Transverse colon (tissue), 4 donors: ENCODE measurements at regions not wholly inside any gene's neighbourhood (a gene's known extent, or its start where the extent isn't known, plus 50 kb on each side); places are given as distances from the start of the nearest gene placed in this dataset.

Experiments used
- CTCF ChIP-seq, 5 experiments: fragments of 200-600 bp in 3 of 5; fragments of 450-650 bp in 2 of 5; sonication (generic) in 3 of 5; IDR thresholded peaks; 1 replicate in 2 of 5; 2 replicates in 3 of 5; pipeline ENCODE4 v1.5.1; 2016 to 2017; ENCODE audit warnings: antibody characterized with exemption in 5 of 5, inconsistent platforms in 3 of 5, mild to moderate bottlenecking in 2 of 5, moderate library complexity in 1 of 5
- POLR2AphosphoS5 ChIP-seq, 3 donors: sonication (generic); formaldehyde crosslinking; IDR thresholded peaks; one replicate each; pipeline ENCODE4 v1.6.1; 2016; ENCODE audit warnings: antibody characterized with exemption in 3 of 3

DNA sequence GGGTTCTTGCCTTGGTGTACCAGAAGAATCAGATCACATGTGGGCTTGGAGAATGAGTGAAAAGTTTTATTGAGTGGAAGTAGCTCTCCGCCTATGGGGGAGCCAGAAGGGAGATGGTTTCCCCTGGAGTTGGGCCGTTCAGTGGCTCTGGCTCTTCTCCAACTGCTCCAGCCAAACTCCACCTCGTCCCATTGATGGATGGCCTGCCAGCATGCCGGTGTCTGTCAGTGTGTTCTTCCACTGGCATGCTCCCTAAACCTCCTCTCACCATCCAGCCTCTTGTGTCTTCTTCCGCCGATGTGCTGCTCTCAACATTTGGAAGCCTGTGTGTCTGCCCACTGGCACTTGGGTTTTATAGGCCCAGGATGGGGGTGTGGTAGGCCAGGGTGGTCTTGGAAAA, 119.4 kb downstream of the MAP3K21 start:
- no peak for TF ChIP-seq POLR2AphosphoS5 (IDR thresholded peaks at IDR 0.05)
- no peak for TF ChIP-seq CTCF (IDR thresholded peaks at IDR 0.05)
